GM12873 (cell line): ENCODE measurements at regions not wholly inside any gene's neighbourhood (a gene's known extent, or its start where the extent isn't known, plus 50 kb on each side); places are given as distances from the start of the nearest gene placed in this dataset.

Experiments
- CTCF ChIP-seq: IDR thresholded peaks from 2 replicates; pipeline ENCODE4 v1.5.1; 2012; ENCODE audit warnings: low read depth, mild to moderate bottlenecking, moderate library complexity, low read length, control low read depth; ENCODE audit not compliant: insufficient read depth; ENCODE audit errors: missing control alignments

- no peak for TF ChIP-seq CTCF
These were observed 141.2 kb upstream of the HCRTR2 start for GRCh38 chr6:55033016-55033546.

GRCh38 chr6:55034752-55035151 lies 139.6 kb upstream of the HCRTR2 start:
- TF ChIP-seq CTCF = no peak

GRCh38 chr6:55040102-55040848 lies 134.0 kb upstream of the HCRTR2 start:
- no peak for TF ChIP-seq CTCF

GRCh38 chr6:55046869-55047422 lies 127.4 kb upstream of the HCRTR2 start:
- TF ChIP-seq CTCF = no peak

GRCh38 chr6:55047451-55048044 lies 126.8 kb upstream of the HCRTR2 start:
- TF ChIP-seq CTCF = no peak

GRCh38 chr6:55049866-55050265 lies 124.4 kb upstream of the HCRTR2 start:
- no peak for TF ChIP-seq CTCF

- TF ChIP-seq CTCF = no peak
These were observed 121.5 kb upstream of the HCRTR2 start for GRCh38 chr6:55052846-55053245.
